Adrenal gland (tissue), 5 donors: ENCODE measurements at regions not wholly inside any gene's neighbourhood (a gene's known extent, or its start where the extent isn't known, plus 50 kb on each side); places are given as distances from the start of the nearest gene placed in this dataset.

ENCODE experiments used
- CTCF ChIP-seq, 6 experiments: fragments of 450-650 bp in 4 of 6; fragments of 200-600 bp in 2 of 6; sonication (generic) in 1 of 6; IDR thresholded peaks; 1 replicate in 5 of 6; 2 replicates in 1 of 6; pipeline versions ENCODE4 v1.5.1 to v1.8.0; 2016 to 2021; ENCODE audit warnings: antibody characterized with exemption in 6 of 6, mild to moderate bottlenecking in 2 of 6, moderate library complexity in 1 of 6
- POLR2A ChIP-seq, 2 donors: fragments of 450-650 bp; IDR thresholded peaks; one replicate each; pipeline ENCODE4 v1.6.1; 2017; ENCODE audit warnings: antibody characterized with exemption in 2 of 2, mild to moderate bottlenecking in 2 of 2, moderate library complexity in 1 of 2
- donor health status: DM: no; HTN: no; CAD: no.

GRCh38 chr9:1457460-1457859 is 407.3 kb downstream of the DMRT2 start:
- no peak for TF ChIP-seq POLR2A (IDR thresholded peaks at IDR 0.05)
- TF ChIP-seq CTCF (IDR thresholded peaks at IDR 0.05): no peak
